PC-9 (cell line): ENCODE measurements at regions not wholly inside any gene's neighbourhood (a gene's known extent, or its start where the extent isn't known, plus 50 kb on each side); places are given as distances from the start of the nearest gene placed in this dataset.

Source experiments
- CTCF ChIP-seq: fragments of 200-600 bp; sonication (generic); conservative IDR thresholded peaks from 2 replicates; pipeline ENCODE4 v1.6.1; 2017; ENCODE audit warnings: mixed run types, antibody characterized with exemption, mild to moderate bottlenecking, moderate library complexity
- EZH2 ChIP-seq: fragments of 200-600 bp; sonication (generic); IDR thresholded peaks from 2 replicates; pipeline ENCODE4 v1.8.0; 2017; ENCODE audit warnings: antibody characterized with exemption, low read depth

GRCh38 chr11:14577835-14578529 lies 57.8 kb upstream of the PSMA1 start:
- TF ChIP-seq EZH2 (no peak), CTCF (no peak)
